ENCODE measurements at regions not wholly inside any gene's neighbourhood (a gene's known extent, or its start where the extent isn't known, plus 50 kb on each side); places are given as distances from the start of the nearest gene placed in this dataset.

- no peak overlapping the region for H2AFZ ChIP-seq
- in situ Hi-C loops (cut with MboI): no loop called here
- peaks cover 9% of the 10 kb centered on the region; the same call in 1 of the 2 replicates for H3K27me3 ChIP-seq (replicated peaks; ENCODE audit: insufficient read depth)
- no peaks in the 10 kb centered on the region for H3F3A ChIP-seq (ENCODE audit: insufficient read depth)
- no peaks in the 10 kb centered on the region for H3K9me3 ChIP-seq (ENCODE audit: low read depth)
- no peak overlapping the region for H3K27ac ChIP-seq
- no peaks in the 10 kb centered on the region for H4K20me1 ChIP-seq (ENCODE audit: insufficient read depth)
- H3K4me1 ChIP-seq (ENCODE audit: insufficient read depth): no peaks in the 10 kb centered on the region
- no peak overlapping the region for H3K9ac ChIP-seq
- H3K9me2 ChIP-seq (ENCODE audit: insufficient read depth): no peaks in the 10 kb centered on the region
- H3K79me2 ChIP-seq (ENCODE audit: insufficient read depth): no peaks in the 10 kb centered on the region
- TF ChIP-seq EZH2 (IDR thresholded peaks at IDR 0.05; ENCODE audit: insufficient read depth, poor library complexity, severe bottlenecking) (no peak), EZH2phosphoT487 (IDR thresholded peaks at IDR 0.05; ENCODE audit: insufficient read depth, low read depth) (no peak)
- DNase-seq: no peak
- H3K4me2 ChIP-seq (ENCODE audit: unreplicated experiment): no peak overlapping the region
- WGBS, 2 experiments (ENCODE audit: low coverage in 1 of 2, low lambda C conversion rate in 2 of 2, missing lambda C conversion rate in 2 of 2): 31 to 35% methylated on average over 9 of the region's 9 CpGs
- no peak overlapping the region for H3K4me3 ChIP-seq
- H3K36me3 ChIP-seq (ENCODE audit: low read depth): no peaks in the 10 kb centered on the region
These were observed 75.5 kb downstream of the HTR5A start for GRCh38 chr7:155145477-155146255.

GRCh38 chr7:155147172-155147571, 77.0 kb downstream of the HTR5A start:
- Histone ChIP-seq H3K27me3 (replicated peaks; ENCODE audit: insufficient read depth) (peaks cover 8% of the 10 kb centered on the region; the same call in 1 of the 2 replicates), H3K79me2 (ENCODE audit: insufficient read depth) (no peaks in the 10 kb centered on the region), H3F3A (ENCODE audit: insufficient read depth) (no peaks in the 10 kb centered on the region), H3K9me3 (ENCODE audit: low read depth) (no peaks in the 10 kb centered on the region), H3K27ac (no peak overlapping the region), H3K4me2 (ENCODE audit: unreplicated experiment) (no peak overlapping the region), H3K4me3 (no peak overlapping the region), H3K9ac (no peak overlapping the region), H3K9me2 (ENCODE audit: insufficient read depth) (no peaks in the 10 kb centered on the region), H3K4me1 (ENCODE audit: insufficient read depth) (no peaks in the 10 kb centered on the region), H3K36me3 (ENCODE audit: low read depth) (no peaks in the 10 kb centered on the region), H2AFZ (no peak overlapping the region), H4K20me1 (ENCODE audit: insufficient read depth) (no peaks in the 10 kb centered on the region)
- in situ Hi-C loops (cut with MboI): no loop called here
- TF ChIP-seq EZH2 (IDR thresholded peaks at IDR 0.05; ENCODE audit: insufficient read depth, poor library complexity, severe bottlenecking): no peak
- no peak for TF ChIP-seq EZH2phosphoT487 (IDR thresholded peaks at IDR 0.05; ENCODE audit: insufficient read depth, low read depth)
- no peak for DNase-seq
- 0 to 4% methylated on average over 1 of the region's 1 CpG for WGBS, 2 experiments (ENCODE audit: low coverage in 1 of 2, low lambda C conversion rate in 2 of 2, missing lambda C conversion rate in 2 of 2)

GRCh38 chr7:155147624-155148023, 77.5 kb downstream of the HTR5A start:
- H3K4me3 ChIP-seq: no peak overlapping the region
- H3K9ac ChIP-seq: no peak overlapping the region
- no peak overlapping the region for H3K4me2 ChIP-seq (ENCODE audit: unreplicated experiment)
- H2AFZ ChIP-seq: no peak overlapping the region
- TF ChIP-seq EZH2phosphoT487 (IDR thresholded peaks at IDR 0.05; ENCODE audit: insufficient read depth, low read depth) (no peak), EZH2 (IDR thresholded peaks at IDR 0.05; ENCODE audit: insufficient read depth, poor library complexity, severe bottlenecking) (no peak)
- H3K27me3 ChIP-seq (replicated peaks; ENCODE audit: insufficient read depth): peaks cover 3% of the 10 kb centered on the region; the same call in 1 of the 2 replicates
- H3K27ac ChIP-seq: no peak overlapping the region
- H3K9me2 ChIP-seq (ENCODE audit: insufficient read depth): no peaks in the 10 kb centered on the region
- H3K4me1 ChIP-seq (ENCODE audit: insufficient read depth): no peaks in the 10 kb centered on the region
- no peaks in the 10 kb centered on the region for H4K20me1 ChIP-seq (ENCODE audit: insufficient read depth)
- no peaks in the 10 kb centered on the region for H3K36me3 ChIP-seq (ENCODE audit: low read depth)
- no peaks in the 10 kb centered on the region for H3K79me2 ChIP-seq (ENCODE audit: insufficient read depth)
- DNase-seq: no peak
- H3F3A ChIP-seq (ENCODE audit: insufficient read depth): no peaks in the 10 kb centered on the region
- 8 to 22% methylated on average over 2 of the region's 2 CpGs for WGBS, 2 experiments (ENCODE audit: low coverage in 1 of 2, low lambda C conversion rate in 2 of 2, missing lambda C conversion rate in 2 of 2)
- no peaks in the 10 kb centered on the region for H3K9me3 ChIP-seq (ENCODE audit: low read depth)
- in situ Hi-C loops (cut with MboI): no loop called here

- H3K4me3 ChIP-seq: no peak overlapping the region
- no peak overlapping the region for H2AFZ ChIP-seq
- 4 to 12% methylated on average over 4 of the region's 4 CpGs for WGBS, 2 experiments (ENCODE audit: low coverage in 1 of 2, low lambda C conversion rate in 2 of 2, missing lambda C conversion rate in 2 of 2)
- H3K9me2 ChIP-seq (ENCODE audit: insufficient read depth): no peaks in the 10 kb centered on the region
- no peak overlapping the region for H3K9ac ChIP-seq
- no peaks in the 10 kb centered on the region for H3K27me3 ChIP-seq (replicated peaks; ENCODE audit: insufficient read depth)
- no peaks in the 10 kb centered on the region for H3K36me3 ChIP-seq (ENCODE audit: low read depth)
- H3K9me3 ChIP-seq (ENCODE audit: low read depth): no peaks in the 10 kb centered on the region
- H3K4me1 ChIP-seq (ENCODE audit: insufficient read depth): no peaks in the 10 kb centered on the region
- H4K20me1 ChIP-seq (ENCODE audit: insufficient read depth): no peaks in the 10 kb centered on the region
- no peak overlapping the region for H3K27ac ChIP-seq
- no peak for DNase-seq
- no peaks in the 10 kb centered on the region for H3K79me2 ChIP-seq (ENCODE audit: insufficient read depth)
- TF ChIP-seq EZH2 (IDR thresholded peaks at IDR 0.05; ENCODE audit: insufficient read depth, poor library complexity, severe bottlenecking) (no peak), EZH2phosphoT487 (IDR thresholded peaks at IDR 0.05; ENCODE audit: insufficient read depth, low read depth) (no peak)
- no peaks in the 10 kb centered on the region for H3F3A ChIP-seq (ENCODE audit: insufficient read depth)
- in situ Hi-C loops (cut with MboI): no loop called here
- H3K4me2 ChIP-seq (ENCODE audit: unreplicated experiment): no peak overlapping the region
These were observed 83.6 kb downstream of the HTR5A start for GRCh38 chr7:155153676-155154075.

Measured in GM23248 (cell line).